HG02798 (cell line): ENCODE measurements at regions not wholly inside any gene's neighbourhood (a gene's known extent, or its start where the extent isn't known, plus 50 kb on each side); places are given as distances from the start of the nearest gene placed in this dataset.

Source experiments
- ATAC-seq: cut with Tn5 transposase; IDR thresholded peaks from one replicate; pipeline ENCODE4 v1.9.1; 2021; ENCODE audit warnings: mild to moderate bottlenecking; ENCODE audit not compliant: unreplicated experiment, poor library complexity

- ATAC-seq, result no peak
Observed at GRCh38 chr10:58140691-58141347, 126.9 kb downstream of the IPMK start.

- no peak for ATAC-seq
Observed at GRCh38 chr10:58140054-58140453, 127.6 kb downstream of the IPMK start.

GRCh38 chr10:58137813-58138212 lies 129.9 kb downstream of the IPMK start:
- ATAC-seq, result no peak

GRCh38 chr10:58115218-58116050 lies 152.3 kb downstream of the IPMK start:
- no peak for ATAC-seq

GRCh38 chr10:58109731-58110130 lies 158.0 kb downstream of the IPMK start:
- no peak for ATAC-seq

GRCh38 chr10:58107506-58107905 lies 160.2 kb downstream of the IPMK start:
- ATAC-seq, result no peak

GRCh38 chr10:58106211-58107035 lies 161.3 kb downstream of the IPMK start:
- ATAC-seq, result no peak

GRCh38 chr10:58104351-58104751 lies 163.3 kb downstream of the IPMK start:
- no peak for ATAC-seq

GRCh38 chr10:58102897-58103296 lies 164.8 kb downstream of the IPMK start:
- ATAC-seq, result no peak

- ATAC-seq, result no peak
Observed at GRCh38 chr10:58101682-58102081, 166.0 kb downstream of the IPMK start.

GRCh38 chr10:58094985-58095718 lies 172.5 kb downstream of the IPMK start:
- ATAC-seq, result peak; percentile 55

GRCh38 chr10:58091886-58092285 lies 175.8 kb downstream of the IPMK start:
- no peak for ATAC-seq

- ATAC-seq, result no peak
Observed at GRCh38 chr10:58089739-58090138, 178.0 kb downstream of the IPMK start.

- ATAC-seq, result no peak
Observed at GRCh38 chr10:58087896-58088295, 179.8 kb downstream of the IPMK start.

GRCh38 chr10:58086763-58087150 lies 180.9 kb downstream of the IPMK start:
- no peak for ATAC-seq

- ATAC-seq, result no peak
Observed at GRCh38 chr10:58086144-58086762, 181.4 kb downstream of the IPMK start.

GRCh38 chr10:58082248-58082647 lies 185.4 kb downstream of the IPMK start:
- no peak for ATAC-seq

GRCh38 chr10:58081353-58081752 lies 186.3 kb downstream of the IPMK start:
- no peak for ATAC-seq

GRCh38 chr10:58079461-58079860 lies 188.2 kb downstream of the IPMK start:
- ATAC-seq, result no peak

GRCh38 chr10:58072634-58073033 lies 195.1 kb downstream of the IPMK start:
- no peak for ATAC-seq
